Right atrium auricular region (tissue), 2 donors: ENCODE measurements at regions not wholly inside any gene's neighbourhood (a gene's known extent, or its start where the extent isn't known, plus 50 kb on each side); places are given as distances from the start of the nearest gene placed in this dataset.

ENCODE experiments used
- DNase-seq: peaks from one replicate; pipeline ENCODE4 v3.0.0-alpha.2; 2019; ENCODE audit warnings: low spot score
- H3K27ac ChIP-seq, 2 donors: fragments of 200-600 bp; sonication (generic); 1 replicate in 1 of 2; 2 replicates in 1 of 2; pipeline ENCODE4 v1.5.1; 2016 to 2019
- H3K27me3 ChIP-seq, 2 donors: fragments of 200-600 bp; sonication (generic); one replicate each; pipeline versions ENCODE4 v1.5.1 to v1.6.0; 2017 to 2019
- H3K36me3 ChIP-seq: fragments of 200-600 bp; sonication (generic); one replicate; pipeline ENCODE4 v1.5.1; 2016
- H3K4me1 ChIP-seq, 2 donors: fragments of 200-600 bp; sonication (generic); one replicate each; pipeline versions ENCODE4 v1.5.1 to v1.6.0; 2017 to 2019
- H3K4me3 ChIP-seq, 2 donors: fragments of 200-600 bp; sonication (generic); 1 replicate in 1 of 2; 2 replicates in 1 of 2; pipeline ENCODE4 v1.5.1; 2017 to 2019; ENCODE audit warnings: mild to moderate bottlenecking in 1 of 2, moderate library complexity in 1 of 2
- H3K9me3 ChIP-seq, 2 donors: fragments of 200-600 bp; sonication (generic); one replicate each; pipeline ENCODE4 v1.5.1; 2019
- TF ChIP-seq, protein P1 (sequence below), 2 donors: fragments of 200-600 bp; sonication (generic); IDR thresholded peaks; one replicate each; pipeline ENCODE4 v1.5.1; 2019; ENCODE audit warnings: antibody characterized with exemption in 2 of 2

- Histone ChIP-seq H3K4me3 (no peak overlapping the region), H3K36me3 (no peaks in the 10 kb centered on the region), H3K4me1 (no peaks in the 10 kb centered on the region), H3K9me3 (no peaks in the 10 kb centered on the region), H3K27ac (no peak overlapping the region), H3K27me3 (no peaks in the 10 kb centered on the region)
- DNase-seq, result no peak
- TF ChIP-seq, protein P1, sequence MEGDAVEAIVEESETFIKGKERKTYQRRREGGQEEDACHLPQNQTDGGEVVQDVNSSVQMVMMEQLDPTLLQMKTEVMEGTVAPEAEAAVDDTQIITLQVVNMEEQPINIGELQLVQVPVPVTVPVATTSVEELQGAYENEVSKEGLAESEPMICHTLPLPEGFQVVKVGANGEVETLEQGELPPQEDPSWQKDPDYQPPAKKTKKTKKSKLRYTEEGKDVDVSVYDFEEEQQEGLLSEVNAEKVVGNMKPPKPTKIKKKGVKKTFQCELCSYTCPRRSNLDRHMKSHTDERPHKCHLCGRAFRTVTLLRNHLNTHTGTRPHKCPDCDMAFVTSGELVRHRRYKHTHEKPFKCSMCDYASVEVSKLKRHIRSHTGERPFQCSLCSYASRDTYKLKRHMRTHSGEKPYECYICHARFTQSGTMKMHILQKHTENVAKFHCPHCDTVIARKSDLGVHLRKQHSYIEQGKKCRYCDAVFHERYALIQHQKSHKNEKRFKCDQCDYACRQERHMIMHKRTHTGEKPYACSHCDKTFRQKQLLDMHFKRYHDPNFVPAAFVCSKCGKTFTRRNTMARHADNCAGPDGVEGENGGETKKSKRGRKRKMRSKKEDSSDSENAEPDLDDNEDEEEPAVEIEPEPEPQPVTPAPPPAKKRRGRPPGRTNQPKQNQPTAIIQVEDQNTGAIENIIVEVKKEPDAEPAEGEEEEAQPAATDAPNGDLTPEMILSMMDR (IDR thresholded peaks at IDR 0.05), result no peak
These were observed 60.2 kb downstream of the CEBPB start for GRCh38 chr20:50250679-50251382.

- Histone ChIP-seq H3K9me3 (no peaks in the 10 kb centered on the region), H3K4me1 (no peaks in the 10 kb centered on the region), H3K4me3 (no peak overlapping the region), H3K27me3 (no peaks in the 10 kb centered on the region), H3K36me3 (no peaks in the 10 kb centered on the region), H3K27ac (no peak overlapping the region)
- TF ChIP-seq, protein P1 (IDR thresholded peaks at IDR 0.05), result no peak
- DNase-seq, result no peak
These were observed 60.7 kb downstream of the CEBPB start for GRCh38 chr20:50251383-50251748.

DNA sequence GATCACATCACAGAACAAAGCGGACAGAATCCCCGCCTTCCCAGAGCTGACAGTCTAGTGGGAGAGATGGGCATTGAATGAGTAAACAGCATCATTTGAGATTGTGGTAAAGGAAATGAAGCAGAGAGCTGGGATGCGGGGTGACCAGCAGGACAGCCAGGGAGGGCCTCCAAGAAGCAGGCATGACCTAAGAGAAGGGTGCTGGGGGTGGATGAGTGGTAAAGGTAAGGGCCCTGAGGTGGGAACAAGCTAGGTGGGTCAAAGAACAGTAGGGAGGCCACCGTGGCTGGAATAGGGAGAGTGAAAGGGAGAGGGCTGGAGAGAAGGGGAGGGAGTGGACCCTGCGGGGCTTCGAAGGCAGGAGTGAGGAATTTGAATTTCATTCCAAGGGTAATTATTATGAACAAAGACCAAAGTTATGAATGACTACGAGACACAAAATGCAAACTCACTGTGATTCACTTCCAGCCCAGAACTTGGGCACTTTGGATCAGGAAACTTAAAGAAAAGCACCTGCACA is 61.4 kb downstream of the CEBPB start:
- no peaks in the 10 kb centered on the region for H3K4me1 ChIP-seq
- no peak for DNase-seq
- TF ChIP-seq, protein P1 (IDR thresholded peaks at IDR 0.05), result no peak
- H3K9me3 ChIP-seq, result no peaks in the 10 kb centered on the region
- no peaks in the 10 kb centered on the region for H3K27me3 ChIP-seq
- no peaks in the 10 kb centered on the region for H3K36me3 ChIP-seq
- H3K4me3 ChIP-seq, result no peak overlapping the region
- no peak overlapping the region for H3K27ac ChIP-seq

- DNase-seq, result no peak
- H3K9me3 ChIP-seq, result no peaks in the 10 kb centered on the region
These were observed 62.1 kb downstream of the CEBPB start for GRCh38 chr20:50252701-50253100.

DNA sequence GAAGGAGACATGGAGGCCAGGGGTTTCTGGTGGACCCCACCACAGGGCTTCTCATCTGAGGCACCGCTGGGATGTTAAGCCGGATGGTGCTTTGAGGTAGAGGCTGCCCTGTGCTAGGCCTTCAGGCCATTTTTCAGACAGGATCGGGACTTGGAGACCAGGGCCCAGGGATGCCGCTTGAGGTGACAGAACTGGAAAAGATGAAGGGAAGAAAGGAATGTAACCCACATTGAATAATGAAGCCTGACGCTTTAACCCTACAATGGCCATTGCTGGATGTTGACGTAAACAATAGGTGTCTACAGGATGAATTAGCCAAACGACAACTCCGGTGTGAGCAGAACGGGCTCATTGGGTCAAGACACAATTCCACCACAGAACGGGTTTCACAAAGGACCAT is 62.5 kb downstream of the CEBPB start:
- Histone ChIP-seq H3K36me3 (no peaks in the 10 kb centered on the region), H3K4me3 (no peak overlapping the region), H3K27ac (no peak overlapping the region), H3K4me1 (no peaks in the 10 kb centered on the region), H3K27me3 (no peaks in the 10 kb centered on the region), H3K9me3 (no peaks in the 10 kb centered on the region)
- DNase-seq, result no peak
- TF ChIP-seq, protein P1 (IDR thresholded peaks at IDR 0.05), result no peak

More at GRCh38 chr20:50252701-50253100, 62.1 kb downstream of the CEBPB start:
- H3K4me3 ChIP-seq, result no peak overlapping the region
- TF ChIP-seq, protein P1 (IDR thresholded peaks at IDR 0.05), result no peak
- H3K27me3 ChIP-seq, result no peaks in the 10 kb centered on the region
- H3K4me1 ChIP-seq, result no peaks in the 10 kb centered on the region
- no peaks in the 10 kb centered on the region for H3K36me3 ChIP-seq
- no peak overlapping the region for H3K27ac ChIP-seq
